HL-60 (cell line): ENCODE measurements at regions not wholly inside any gene's neighbourhood (a gene's known extent, or its start where the extent isn't known, plus 50 kb on each side); places are given as distances from the start of the nearest gene placed in this dataset.
A peak's percentile ranks its signal among the peaks of the same experiment; 100 is the strongest.

Experiments
- DNase-seq, 2 experiments: peaks; one replicate each; pipeline ENCODE4 v3.0.0-alpha.2; 2010 to 2020; ENCODE audit warnings: low read depth in 1 of 2, low spot score in 1 of 2
- H3K27ac ChIP-seq: fragments of 250-450 bp; sonication (Bioruptor Pico); replicated peaks from 2 replicates; pipeline ENCODE4 v1.5.1; 2020; ENCODE audit warnings: mild to moderate bottlenecking, moderate library complexity
- H3K27me3 ChIP-seq: fragments of 250-450 bp; sonication (Bioruptor Pico); 2 replicates; pipeline ENCODE4 v1.5.1; 2021; ENCODE audit warnings: mild to moderate bottlenecking, moderate library complexity; ENCODE audit not compliant: insufficient read depth, poor library complexity, severe bottlenecking
- H3K4me3 ChIP-seq: replicated peaks from 2 replicates; pipeline ENCODE4 v1.5.1; 2011; ENCODE audit warnings: mild to moderate bottlenecking, control low read depth, low read length; ENCODE audit not compliant: insufficient read depth
- GABPA ChIP-seq: IDR thresholded peaks from 2 replicates; pipeline ENCODE4 v1.6.1; 2012; ENCODE audit warnings: low read depth
- POLR2AphosphoS5 ChIP-seq: IDR thresholded peaks from 2 replicates; pipeline ENCODE4 v1.6.1; 2012; ENCODE audit warnings: low read depth
- REST ChIP-seq: IDR thresholded peaks from 2 replicates; pipeline ENCODE4 v1.6.1; 2012; ENCODE audit warnings: low read depth; ENCODE audit not compliant: insufficient replicate concordance
- SPI1 ChIP-seq: IDR thresholded peaks from 2 replicates; pipeline ENCODE4 v1.6.1; 2012; ENCODE audit warnings: low read depth, mild to moderate bottlenecking, borderline replicate concordance
- TF ChIP-seq, protein P1 (sequence below): IDR thresholded peaks from one replicate; pipeline ENCODE4 v1.5.1; 2011; ENCODE audit warnings: low read length, control low read depth, inconsistent platforms; ENCODE audit not compliant: insufficient read depth

DNA sequence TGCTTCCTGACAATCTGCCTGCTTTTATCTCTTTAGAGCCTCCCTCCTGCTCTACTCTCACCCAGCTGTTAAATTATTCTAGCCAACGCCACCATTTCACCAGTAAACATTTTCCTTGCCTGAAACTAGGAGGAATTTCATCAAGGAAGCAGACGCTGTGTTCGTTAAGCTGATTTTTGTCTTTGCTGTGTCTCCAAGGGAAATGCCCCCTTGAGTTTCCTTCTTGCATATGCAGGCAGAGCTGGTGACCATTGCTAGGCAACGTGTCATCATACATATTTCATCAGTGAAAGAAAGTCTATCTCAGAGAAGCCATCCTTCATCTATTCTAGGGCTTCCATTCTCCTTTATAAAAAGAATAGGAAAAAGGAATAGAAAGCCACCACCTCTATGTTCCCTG, 87.0 kb upstream of the ST8SIA2 start:
- no peak for TF ChIP-seq GABPA
- TF ChIP-seq, protein P1, sequence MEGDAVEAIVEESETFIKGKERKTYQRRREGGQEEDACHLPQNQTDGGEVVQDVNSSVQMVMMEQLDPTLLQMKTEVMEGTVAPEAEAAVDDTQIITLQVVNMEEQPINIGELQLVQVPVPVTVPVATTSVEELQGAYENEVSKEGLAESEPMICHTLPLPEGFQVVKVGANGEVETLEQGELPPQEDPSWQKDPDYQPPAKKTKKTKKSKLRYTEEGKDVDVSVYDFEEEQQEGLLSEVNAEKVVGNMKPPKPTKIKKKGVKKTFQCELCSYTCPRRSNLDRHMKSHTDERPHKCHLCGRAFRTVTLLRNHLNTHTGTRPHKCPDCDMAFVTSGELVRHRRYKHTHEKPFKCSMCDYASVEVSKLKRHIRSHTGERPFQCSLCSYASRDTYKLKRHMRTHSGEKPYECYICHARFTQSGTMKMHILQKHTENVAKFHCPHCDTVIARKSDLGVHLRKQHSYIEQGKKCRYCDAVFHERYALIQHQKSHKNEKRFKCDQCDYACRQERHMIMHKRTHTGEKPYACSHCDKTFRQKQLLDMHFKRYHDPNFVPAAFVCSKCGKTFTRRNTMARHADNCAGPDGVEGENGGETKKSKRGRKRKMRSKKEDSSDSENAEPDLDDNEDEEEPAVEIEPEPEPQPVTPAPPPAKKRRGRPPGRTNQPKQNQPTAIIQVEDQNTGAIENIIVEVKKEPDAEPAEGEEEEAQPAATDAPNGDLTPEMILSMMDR, result peak; percentile 13
- H3K27me3 ChIP-seq, result peaks cover 3% of the 10 kb centered on the region
- H3K4me3 ChIP-seq, result no peak overlapping the region
- H3K27ac ChIP-seq, result no peak overlapping the region
- DNase-seq, result peak in 1 of 2 experiments; percentile 0

- H3K27ac ChIP-seq, result no peak overlapping the region
- no peak for DNase-seq
- TF ChIP-seq POLR2AphosphoS5, result no peak
- TF ChIP-seq, protein P1, result no peak
- TF ChIP-seq REST, result no peak
- no peak for TF ChIP-seq SPI1
- no peak for TF ChIP-seq GABPA
- no peak overlapping the region for H3K4me3 ChIP-seq
- H3K27me3 ChIP-seq, result peaks cover 2% of the 10 kb centered on the region
Observed at GRCh38 chr15:92315144-92315543, 78.5 kb upstream of the ST8SIA2 start.

- no peak overlapping the region for H3K27ac ChIP-seq
- no peak overlapping the region for H3K4me3 ChIP-seq
- peaks cover 2% of the 10 kb centered on the region for H3K27me3 ChIP-seq
- no peak for DNase-seq
- TF ChIP-seq, protein P1, result no peak
- TF ChIP-seq REST, result no peak
- no peak for TF ChIP-seq SPI1
- no peak for TF ChIP-seq POLR2AphosphoS5
Observed at GRCh38 chr15:92315595-92316211, 78.0 kb upstream of the ST8SIA2 start.

GRCh38 chr15:92316586-92317295, 76.9 kb upstream of the ST8SIA2 start:
- DNase-seq, result no peak
- H3K27me3 ChIP-seq, result peaks cover 2% of the 10 kb centered on the region
- TF ChIP-seq SPI1 (no peak), REST (no peak), GABPA (no peak), POLR2AphosphoS5 (no peak)
- TF ChIP-seq, protein P1, result no peak

More at GRCh38 chr15:92316586-92317295, 76.9 kb upstream of the ST8SIA2 start:
- no peak overlapping the region for H3K27ac ChIP-seq
- H3K4me3 ChIP-seq, result no peak overlapping the region
